Endothelial cell of umbilical vein (primary cell): ENCODE measurements at regions not wholly inside any gene's neighbourhood (a gene's known extent, or its start where the extent isn't known, plus 50 kb on each side); places are given as distances from the start of the nearest gene placed in this dataset.
A peak's percentile ranks its signal among the peaks of the same experiment; 100 is the strongest.

Experiments
- BruUV-seq: library from RNA; stranded (reverse); fragments of 400-500 nt; replicated peaks from 2 replicates; lab custom pipeline; 2021; lab: Mats Ljungman, UMichigan
- CTCF ChIA-PET: fragments of 300-600, 350-600 bp; sonication (Branson Sonifier 250); formaldehyde crosslinking; loops from one replicate; lab custom pipeline; 2021; ENCODE audit warnings: antibody characterized with exemption, inconsistent platforms; lab: Charles Lee
- POLR2A ChIA-PET: fragments of 300-600, 350-600 bp; sonication (Branson Sonifier 250); formaldehyde crosslinking; loops from one replicate; lab custom pipeline; 2021; ENCODE audit warnings: antibody characterized with exemption, inconsistent platforms; lab: Charles Lee
- DNase-seq: peaks from one replicate; pipeline ENCODE4 v3.0.0-alpha.2; 2011; ENCODE audit warnings: low read depth, low spot score
- FAIRE-seq: peaks from 2 replicates; lab custom pipeline; 2011; peaks lifted over from hg19 to GRCh38; lab: Jason Lieb, UNC
- H2AFZ ChIP-seq: 2 replicates; pipeline ENCODE4 v1.6.0; 2012; ENCODE audit warnings: low read depth, low read length, control low read depth, inconsistent platforms
- H3K27ac ChIP-seq: 2 replicates; pipeline ENCODE4 v1.5.1; 2011; ENCODE audit warnings: low read depth, mild to moderate bottlenecking, control low read depth, low read length, moderate library complexity; ENCODE audit not compliant: insufficient read depth
- H3K27me3 ChIP-seq, 2 experiments: 2 replicates each; pipeline versions ENCODE4 v1.6.0 to v1.6.1; 2011; ENCODE audit warnings: low read length in 2 of 2, mixed read lengths in 1 of 2; ENCODE audit not compliant: control insufficient read depth in 2 of 2, insufficient read depth in 2 of 2
- H3K36me3 ChIP-seq, 2 experiments: 2 replicates in 1 of 2; 3 replicates in 1 of 2; pipeline ENCODE4 v1.5.1; 2011; ENCODE audit warnings: low read length in 2 of 2, mild to moderate bottlenecking in 1 of 2, moderate library complexity in 1 of 2; ENCODE audit not compliant: control insufficient read depth in 2 of 2, insufficient read depth in 2 of 2; ENCODE audit errors: extremely low read depth in 1 of 2
- H3K4me1 ChIP-seq: 3 replicates; pipeline ENCODE4 v1.5.1; 2011; ENCODE audit warnings: mild to moderate bottlenecking, low read length; ENCODE audit not compliant: control insufficient read depth, insufficient read depth; ENCODE audit errors: extremely low read depth
- H3K4me2 ChIP-seq: 2 replicates; pipeline ENCODE4 v1.6.1; 2011; ENCODE audit warnings: low read length, control low read depth, mixed read lengths; ENCODE audit not compliant: insufficient read depth
- H3K4me3 ChIP-seq, 3 experiments: fragments of 200-600 bp in 1 of 3; sonication (generic), shearing (Covaris generic) in 1 of 3; replicated peaks in 1 of 3; 2 replicates each; pipeline ENCODE4 v1.5.1; 2011 to 2016; ENCODE audit warnings: control low read depth in 3 of 3, low read length in 3 of 3, mild to moderate bottlenecking in 2 of 3, inconsistent platforms in 1 of 3, low read depth in 1 of 3, moderate library complexity in 1 of 3; ENCODE audit not compliant: insufficient read depth in 1 of 3
- H3K79me2 ChIP-seq: 2 replicates; pipeline ENCODE4 v1.6.0; 2012; ENCODE audit warnings: low read length, inconsistent platforms; ENCODE audit not compliant: control insufficient read depth, insufficient read depth
- H3K9ac ChIP-seq: replicated peaks from 2 replicates; pipeline ENCODE3; 2011; ENCODE audit warnings: low read length, control low read depth; ENCODE audit not compliant: insufficient read depth; ENCODE audit errors: extremely low read depth
- H3K9me1 ChIP-seq: replicated peaks from 3 replicates; pipeline ENCODE4 v1.6.0; 2011; ENCODE audit warnings: mild to moderate bottlenecking, low read length; ENCODE audit not compliant: control insufficient read depth, insufficient read depth; ENCODE audit errors: extremely low read depth
- H3K9me3 ChIP-seq: replicated peaks from 2 replicates; pipeline ENCODE4 v1.5.1; 2012; ENCODE audit warnings: low read length, inconsistent platforms; ENCODE audit not compliant: control insufficient read depth, insufficient read depth
- H4K20me1 ChIP-seq: replicated peaks from 2 replicates; pipeline ENCODE3; 2011; ENCODE audit warnings: mild to moderate bottlenecking, low read length; ENCODE audit not compliant: control insufficient read depth, insufficient read depth; ENCODE audit errors: extremely low read depth
- CTCF ChIP-seq, 2 donors: IDR thresholded peaks; 1 replicate in 1 of 2; 2 replicates in 1 of 2; pipeline ENCODE4 v1.5.1; 2011; ENCODE audit warnings: low read length in 2 of 2, mild to moderate bottlenecking in 2 of 2, moderate library complexity in 2 of 2, control low read depth in 1 of 2, inconsistent platforms in 1 of 2, low read depth in 1 of 2; ENCODE audit not compliant: insufficient read depth in 1 of 2; ENCODE audit errors: extremely low read depth in 1 of 2
- EZH2 ChIP-seq: IDR thresholded peaks from 2 replicates; pipeline ENCODE4 v1.6.1; 2012; ENCODE audit warnings: borderline replicate concordance, low read depth, mild to moderate bottlenecking, moderate library complexity, low read length, inconsistent platforms; ENCODE audit not compliant: severe bottlenecking
- FOS ChIP-seq: IDR thresholded peaks from 2 replicates; pipeline ENCODE4 v1.6.1; 2011; ENCODE audit warnings: mild to moderate bottlenecking, low read length, moderate library complexity, borderline replicate concordance; ENCODE audit not compliant: insufficient read depth
- GATA2 ChIP-seq: IDR thresholded peaks from 2 replicates; pipeline ENCODE4 v1.7.0; 2011; ENCODE audit warnings: low read depth, mild to moderate bottlenecking, moderate library complexity, mixed read lengths, low read length; ENCODE audit not compliant: insufficient read length, insufficient read depth
- JUN ChIP-seq: IDR thresholded peaks from 2 replicates; pipeline ENCODE4 v1.6.1; 2011; ENCODE audit warnings: borderline replicate concordance, low read depth; ENCODE audit not compliant: insufficient read length, insufficient read depth
- MAX ChIP-seq: IDR thresholded peaks from 2 replicates; pipeline ENCODE4 v1.6.1; 2011; ENCODE audit not compliant: insufficient read depth, insufficient read length
- MYC ChIP-seq: IDR thresholded peaks from one replicate; pipeline ENCODE4 v1.6.1; 2011; ENCODE audit warnings: mild to moderate bottlenecking, low read depth, low read length
- POLR2A ChIP-seq: IDR thresholded peaks from 2 replicates; pipeline ENCODE4 v1.6.1; 2012; ENCODE audit warnings: low read depth, mild to moderate bottlenecking, control low read depth, low read length
- POLR2AphosphoS5 ChIP-seq: IDR thresholded peaks from 2 replicates; pipeline ENCODE4 v1.6.1; 2012; ENCODE audit warnings: low read depth, mild to moderate bottlenecking, control low read depth, low read length, moderate library complexity; ENCODE audit not compliant: insufficient read depth
- dilution Hi-C: fragments of 300-500 bp; cut with MboI; formaldehyde crosslinking; loops from one replicate; pipeline ENCODE4 v1.15.0; 2019; ENCODE audit warnings: low sequenced_read_pairs; ENCODE audit not compliant: extremely low pct_ligation_motif_present
- intact Hi-C: fragments of 100-400 bp; cut with micrococcal nuclease; formaldehyde crosslinking; loops from one replicate; pipeline ENCODE4 v1.10.0; 2022

DNA sequence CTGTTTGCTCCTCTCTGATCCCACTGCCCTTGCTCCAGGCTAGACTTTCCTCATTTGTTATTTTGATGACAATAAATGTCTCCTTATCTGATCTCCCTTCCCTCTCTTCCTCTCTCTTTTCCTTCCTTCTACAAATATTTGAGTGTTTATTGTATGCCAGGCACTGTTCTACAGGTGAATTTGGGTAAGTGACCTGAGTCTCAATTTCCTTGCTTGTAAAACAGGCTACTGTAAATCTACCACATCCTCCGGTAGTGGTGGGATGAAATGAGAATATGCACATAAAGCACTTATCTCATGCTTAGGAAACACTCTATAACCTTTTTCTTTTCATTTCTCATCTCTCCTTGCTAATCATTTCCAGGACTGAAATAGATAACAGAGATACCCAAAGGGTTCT is 86.4 kb downstream of the HMHB1 start:
- ChIA-PET POLR2A (no interaction called here), CTCF (no interaction called here)
- dilution Hi-C loops (no loop called here), intact Hi-C loops (no loop called here)
- no peaks in the 10 kb centered on the region for H3K36me3 ChIP-seq
- H3K9me3 ChIP-seq: no peaks in the 10 kb centered on the region
- H3K9me1 ChIP-seq: no peaks in the 10 kb centered on the region
- H3K27ac ChIP-seq: no peak overlapping the region
- no peaks in the 10 kb centered on the region for H4K20me1 ChIP-seq
- H3K79me2 ChIP-seq: no peaks in the 10 kb centered on the region
- H3K4me1 ChIP-seq: peaks cover 14% of the 10 kb centered on the region
- DNase-seq (peak; percentile 29), FAIRE-seq (no peak)
- H3K9ac ChIP-seq: no peak overlapping the region
- no TSS peak for BruUV-seq
- no peak overlapping the region for H3K4me2 ChIP-seq
- TF ChIP-seq JUN (no peak), MAX (no peak), CTCF (IDR thresholded peaks at IDR 0.05; ENCODE audit: extremely low read depth in 1 of 2, insufficient read depth in 1 of 2, low read depth in 1 of 2, low read length in 2 of 2) (no peak)
- no peak overlapping the region for H3K4me3 ChIP-seq
- no peak overlapping the region for H2AFZ ChIP-seq
- no peaks in the 10 kb centered on the region for H3K27me3 ChIP-seq

DNA sequence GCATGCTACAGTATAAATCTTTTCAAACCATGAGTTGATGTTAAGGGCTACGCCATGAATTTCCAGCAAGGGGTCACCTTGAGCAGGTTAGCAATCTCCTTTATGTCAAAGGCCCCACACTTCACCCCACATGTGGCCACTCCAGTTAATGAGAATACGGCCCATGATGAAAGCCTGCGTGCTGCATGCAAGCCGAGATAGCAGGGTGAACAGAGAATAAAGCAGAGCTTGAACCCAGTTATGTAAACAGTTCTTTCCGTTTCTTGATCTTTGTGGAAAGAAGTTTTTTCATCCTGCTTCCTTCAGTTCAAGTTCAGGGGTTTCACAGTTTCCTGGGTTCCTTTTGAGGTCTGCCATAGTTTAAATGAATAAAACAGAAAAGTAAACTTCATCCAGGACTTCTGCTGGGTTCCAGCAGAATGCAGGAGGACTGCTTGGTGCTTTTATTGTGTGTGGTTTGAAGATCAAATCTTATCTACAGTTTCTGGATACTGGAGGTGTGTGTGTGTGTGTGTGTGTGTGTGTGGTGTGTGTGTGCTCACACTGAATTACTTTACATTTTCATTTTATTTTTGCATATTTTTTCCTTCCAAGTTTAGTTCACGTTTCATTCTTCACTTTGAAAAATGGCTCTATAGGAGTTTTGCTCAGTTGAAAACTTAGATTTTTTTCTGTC is 87.1 kb downstream of the HMHB1 start:
- FAIRE-seq (no peak), DNase-seq (peak; percentile 21)
- TF ChIP-seq MAX: no peak
- TF ChIP-seq JUN: no peak
- TF ChIP-seq POLR2A: no peak
- no peak for TF ChIP-seq GATA2
- TF ChIP-seq FOS: no peak
- TF ChIP-seq MYC: no peak
- no peak for TF ChIP-seq CTCF (IDR thresholded peaks at IDR 0.05; ENCODE audit: extremely low read depth in 1 of 2, insufficient read depth in 1 of 2, low read depth in 1 of 2, low read length in 2 of 2)
- TF ChIP-seq EZH2: no peak
- no peak for TF ChIP-seq POLR2AphosphoS5
- intact Hi-C loops (no loop called here), dilution Hi-C loops (no loop called here)
- Histone ChIP-seq H2AFZ (peak overlapping the region; percentile 74), H3K27me3 (no peaks in the 10 kb centered on the region), H3K4me1 (peaks cover 14% of the 10 kb centered on the region), H4K20me1 (no peaks in the 10 kb centered on the region), H3K9ac (no peak overlapping the region), H3K4me3 (no peak overlapping the region), H3K9me3 (no peaks in the 10 kb centered on the region), H3K4me2 (no peak overlapping the region), H3K79me2 (no peaks in the 10 kb centered on the region), H3K9me1 (no peaks in the 10 kb centered on the region), H3K27ac (no peak overlapping the region), H3K36me3 (no peaks in the 10 kb centered on the region)
- no TSS peak for BruUV-seq
- ChIA-PET CTCF (interaction anchor here (1.2 kb wide), 1 partner anchor 243 kb away, joined by 4 read pairs; no protein-coding TSS in a partner anchor), POLR2A (no interaction called here)
